ENCODE measurements at regions not wholly inside any gene's neighbourhood (a gene's known extent, or its start where the extent isn't known, plus 50 kb on each side); places are given as distances from the start of the nearest gene placed in this dataset.

GRCh38 chr3:164096352-164096751 lies 981.9 kb downstream of the SI start:
- Histone ChIP-seq H4K8ac (replicated peaks; ENCODE audit: insufficient read length, low read depth, low read length) (no peak overlapping the region), H3K79me1 (ENCODE audit: insufficient read depth, low read depth, low read length, poor library complexity, severe bottlenecking) (no peaks in the 10 kb centered on the region), H3K23me2 (ENCODE audit: insufficient read length, low read depth, low read length, poor library complexity, severe bottlenecking) (no peaks in the 10 kb centered on the region), H3K79me2 (ENCODE audit: insufficient read depth, low read length) (no peaks in the 10 kb centered on the region), H3K4me2 (ENCODE audit: insufficient read depth, insufficient read length, low read length) (no peak overlapping the region), H3K4ac (ENCODE audit: low read depth, low read length) (no peak overlapping the region), H2BK12ac (ENCODE audit: insufficient read length, low read depth, low read length) (no peak overlapping the region), H4K5ac (ENCODE audit: insufficient read length, low read depth, low read length) (no peak overlapping the region), H3K14ac (ENCODE audit: insufficient read depth, low read length) (no peak overlapping the region), H2BK15ac (ENCODE audit: low read depth, low read length) (no peak overlapping the region), H2BK20ac (ENCODE audit: low read depth, low read length, poor library complexity, severe bottlenecking) (no peak overlapping the region), H2BK120ac (ENCODE audit: low read depth, low read length, poor library complexity, severe bottlenecking) (no peak overlapping the region), H3K27ac (ENCODE audit: insufficient read length, low read depth, low read length) (no peak overlapping the region), H2AFZ (ENCODE audit: low read length) (no peak overlapping the region), H3K23ac (ENCODE audit: insufficient read length, low read depth, low read length) (no peak overlapping the region), H3K9ac (ENCODE audit: extremely low read depth, insufficient read length, low read length) (no peak overlapping the region), H2AK5ac (ENCODE audit: insufficient read length, low read length) (no peak overlapping the region), H3K56ac (ENCODE audit: insufficient read length, low read depth, low read length) (no peak overlapping the region), H3K27me3 (ENCODE audit: insufficient read depth, low read length) (no peaks in the 10 kb centered on the region), H4K91ac (ENCODE audit: insufficient read length, low read depth, low read length) (no peak overlapping the region), H2BK5ac (ENCODE audit: insufficient read length, low read length) (no peak overlapping the region), H4K20me1 (ENCODE audit: control insufficient read depth, insufficient read depth, insufficient read length) (no peaks in the 10 kb centered on the region), H3K4me1 (ENCODE audit: insufficient read depth, low read length) (no peaks in the 10 kb centered on the region), H3T11ph (ENCODE audit: low read length) (no peak overlapping the region), H3K18ac (ENCODE audit: insufficient read length, low read depth, low read length) (no peak overlapping the region), H3K9me3 (ENCODE audit: control insufficient read depth, low read depth, low read length) (no peaks in the 10 kb centered on the region)
- no peaks in the 10 kb centered on the region for H3K36me3 Mint-ChIP-seq (ENCODE audit: insufficient read depth in 1 of 3, low read depth in 3 of 3)
- no peak overlapping the region for H3K27ac Mint-ChIP-seq
- TF ChIP-seq CTCF (conservative IDR thresholded peaks at IDR 0.05), result no peak
- H3K9me3 Mint-ChIP-seq, result no peaks in the 10 kb centered on the region
- no peak for DNase-seq
- no peaks in the 10 kb centered on the region for H3K27me3 Mint-ChIP-seq (ENCODE audit: low read depth)
- H3K4me3 Mint-ChIP-seq, result no peak overlapping the region
- H3K4me1 Mint-ChIP-seq, result no peaks in the 10 kb centered on the region
